NT2/D1 (cell line): ENCODE measurements at regions not wholly inside any gene's neighbourhood (a gene's known extent, or its start where the extent isn't known, plus 50 kb on each side); places are given as distances from the start of the nearest gene placed in this dataset.

ENCODE experiments used
- SUZ12 ChIP-seq: IDR thresholded peaks from 2 replicates; pipeline ENCODE4 v1.6.1; 2011; ENCODE audit not compliant: insufficient read length, insufficient read depth; ENCODE audit errors: extremely low read depth
- YY1 ChIP-seq: IDR thresholded peaks from 2 replicates; pipeline ENCODE4 v1.6.1; 2011; ENCODE audit not compliant: insufficient read length, insufficient read depth
- ZNF274 ChIP-seq: IDR thresholded peaks from 2 replicates; pipeline ENCODE4 v1.6.1; 2011; ENCODE audit warnings: mild to moderate bottlenecking, low read depth, low read length

- no peak for TF ChIP-seq YY1
- no peak for TF ChIP-seq ZNF274
- TF ChIP-seq SUZ12, result no peak
Measured at GRCh38 chr13:20344836-20345490, 112.8 kb upstream of the GJB6 start.
